Left lung (tissue), 4 donors: ENCODE measurements at regions not wholly inside any gene's neighbourhood (a gene's known extent, or its start where the extent isn't known, plus 50 kb on each side); places are given as distances from the start of the nearest gene placed in this dataset.
A peak's percentile ranks its signal among the peaks of the same experiment; 100 is the strongest.

ENCODE experiments used
- ATAC-seq: fragments of 200-7000 bp; cut with Tn5 transposase; one replicate; pipeline ENCODE4 v1.9.1; 2020; ENCODE audit warnings: moderate library complexity
- DNase-seq, 4 donors: peaks; one replicate each; pipeline ENCODE4 v3.0.0-alpha.2; 2013 to 2020
- H3K27ac ChIP-seq, 2 donors: fragments of 200-600 bp; sonication (generic) in 1 of 2; one replicate each; pipeline versions ENCODE4 v1.5.0 to v1.8.0; 2020 to 2021
- H3K27me3 ChIP-seq, 2 donors: fragments of 200-600 bp; sonication (generic) in 1 of 2; one replicate each; pipeline versions ENCODE4 v1.5.0 to v1.8.0; 2020 to 2021
- H3K36me3 ChIP-seq, 2 donors: fragments of 200-600 bp; sonication (generic) in 1 of 2; one replicate each; pipeline versions ENCODE4 v1.5.0 to v1.8.0; 2020 to 2021
- H3K4me1 ChIP-seq, 2 donors: fragments of 200-600 bp; one replicate each; pipeline ENCODE4 v1.8.0; 2021
- H3K4me3 ChIP-seq, 2 donors: fragments of 200-600 bp; sonication (generic) in 1 of 2; one replicate each; pipeline versions ENCODE4 v1.5.0 to v1.8.0; 2020 to 2021; ENCODE audit warnings: mild to moderate bottlenecking in 1 of 2
- H3K9me3 ChIP-seq, 2 donors: fragments of 200-600 bp; sonication (generic) in 1 of 2; one replicate each; pipeline versions ENCODE4 v1.5.0 to v1.8.0; 2020 to 2021
- intact Hi-C, 2 donors: fragments of 100-400 bp; cut with DNase I; formaldehyde crosslinking; loops; one replicate each; pipeline versions ENCODE4 v1.11.2 to v1.14.2; 2022
- TF ChIP-seq, protein P1 (sequence below), 2 donors: fragments of 200-600 bp; sonication (generic) in 1 of 2; IDR thresholded peaks; one replicate each; pipeline versions ENCODE4 v1.5.0 to v1.8.0; 2021; ENCODE audit warnings: antibody characterized with exemption in 2 of 2
- donor health status: DM: no; HTN: yes; CAD: no.
- donor health status: DM: no; HTN: no; CAD: no.

DNA sequence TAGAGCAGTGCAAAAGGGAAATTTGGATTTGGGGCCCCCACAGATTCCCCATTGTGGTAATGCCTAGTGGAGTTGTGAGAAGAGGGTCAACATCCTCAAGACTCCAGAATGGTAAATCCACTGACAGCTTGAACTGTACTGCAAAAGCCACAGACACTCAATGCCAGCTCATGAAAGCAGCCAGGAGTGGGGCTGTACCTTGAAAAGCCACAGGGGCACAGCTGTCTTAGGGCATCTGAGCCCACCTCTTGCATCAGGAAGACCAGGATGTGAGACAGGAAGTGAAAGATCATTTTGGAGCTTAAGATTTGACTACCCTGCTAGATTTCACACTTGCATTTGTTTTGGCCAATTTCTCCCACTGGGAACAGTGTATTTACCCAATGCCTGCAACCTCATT is 1548.9 kb upstream of the PCDH20 start:
- Histone ChIP-seq H3K27ac (no peak overlapping the region), H3K36me3 (no peaks in the 10 kb centered on the region), H3K27me3 (no peaks in the 10 kb centered on the region), H3K4me1 (no peaks in the 10 kb centered on the region), H3K9me3 (peaks cover 0 to 31% of the 10 kb centered on the region in 2 donors), H3K4me3 (no peak overlapping the region)
- intact Hi-C loops: no loop called here
- TF ChIP-seq, protein P1, sequence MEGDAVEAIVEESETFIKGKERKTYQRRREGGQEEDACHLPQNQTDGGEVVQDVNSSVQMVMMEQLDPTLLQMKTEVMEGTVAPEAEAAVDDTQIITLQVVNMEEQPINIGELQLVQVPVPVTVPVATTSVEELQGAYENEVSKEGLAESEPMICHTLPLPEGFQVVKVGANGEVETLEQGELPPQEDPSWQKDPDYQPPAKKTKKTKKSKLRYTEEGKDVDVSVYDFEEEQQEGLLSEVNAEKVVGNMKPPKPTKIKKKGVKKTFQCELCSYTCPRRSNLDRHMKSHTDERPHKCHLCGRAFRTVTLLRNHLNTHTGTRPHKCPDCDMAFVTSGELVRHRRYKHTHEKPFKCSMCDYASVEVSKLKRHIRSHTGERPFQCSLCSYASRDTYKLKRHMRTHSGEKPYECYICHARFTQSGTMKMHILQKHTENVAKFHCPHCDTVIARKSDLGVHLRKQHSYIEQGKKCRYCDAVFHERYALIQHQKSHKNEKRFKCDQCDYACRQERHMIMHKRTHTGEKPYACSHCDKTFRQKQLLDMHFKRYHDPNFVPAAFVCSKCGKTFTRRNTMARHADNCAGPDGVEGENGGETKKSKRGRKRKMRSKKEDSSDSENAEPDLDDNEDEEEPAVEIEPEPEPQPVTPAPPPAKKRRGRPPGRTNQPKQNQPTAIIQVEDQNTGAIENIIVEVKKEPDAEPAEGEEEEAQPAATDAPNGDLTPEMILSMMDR (IDR thresholded peaks at IDR 0.05): no peak
- ATAC-seq (no peak), DNase-seq (no peak)

DNA sequence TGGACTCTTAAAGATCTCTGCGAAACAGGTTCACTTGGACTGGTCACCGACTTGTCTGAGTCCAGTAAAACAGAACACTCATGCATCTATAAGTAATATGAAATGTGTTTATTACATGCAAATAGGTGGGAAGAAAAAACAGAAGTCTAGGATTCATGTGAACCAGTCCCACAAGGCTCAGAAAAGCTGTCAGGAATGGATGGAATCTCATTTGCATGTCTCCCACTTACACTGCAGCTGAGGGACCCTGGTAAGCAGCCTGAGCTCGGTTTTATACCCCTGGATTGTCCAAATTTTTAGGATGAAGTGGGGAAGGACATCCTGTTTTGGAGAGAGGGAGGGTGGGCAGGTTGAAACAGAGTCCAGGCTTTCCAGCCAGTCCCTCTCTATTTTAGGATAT is 1545.1 kb upstream of the PCDH20 start:
- Histone ChIP-seq H3K4me3 (no peak overlapping the region), H3K27ac (no peak overlapping the region), H3K27me3 (no peaks in the 10 kb centered on the region), H3K9me3 (peaks cover 0 to 16% of the 10 kb centered on the region in 2 donors), H3K36me3 (no peaks in the 10 kb centered on the region), H3K4me1 (no peaks in the 10 kb centered on the region)
- no peak for ATAC-seq
- intact Hi-C loops: no loop called here
- TF ChIP-seq, protein P1 (IDR thresholded peaks at IDR 0.05): no peak
- DNase-seq: no peak

DNA sequence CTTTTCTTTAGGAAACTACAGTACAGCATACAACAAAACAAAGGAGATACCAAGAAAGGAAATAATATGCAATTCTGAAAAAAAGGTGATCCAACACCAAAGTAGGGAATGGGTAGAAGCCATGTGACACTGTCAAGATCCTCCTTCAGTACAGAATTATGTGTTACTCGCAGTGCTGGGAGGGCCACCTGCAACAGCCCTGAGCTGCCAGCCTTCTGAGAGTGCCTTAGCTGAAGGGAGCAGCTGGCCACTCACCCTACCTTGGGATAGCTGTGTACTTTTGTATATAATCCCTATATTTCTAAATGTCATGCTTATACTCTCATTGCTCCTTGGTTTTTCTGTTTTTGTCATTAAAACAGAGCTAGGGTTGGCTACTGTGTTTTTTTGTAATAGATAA is 1518.2 kb upstream of the PCDH20 start:
- ATAC-seq: no peak
- intact Hi-C loops: no loop called here

DNA sequence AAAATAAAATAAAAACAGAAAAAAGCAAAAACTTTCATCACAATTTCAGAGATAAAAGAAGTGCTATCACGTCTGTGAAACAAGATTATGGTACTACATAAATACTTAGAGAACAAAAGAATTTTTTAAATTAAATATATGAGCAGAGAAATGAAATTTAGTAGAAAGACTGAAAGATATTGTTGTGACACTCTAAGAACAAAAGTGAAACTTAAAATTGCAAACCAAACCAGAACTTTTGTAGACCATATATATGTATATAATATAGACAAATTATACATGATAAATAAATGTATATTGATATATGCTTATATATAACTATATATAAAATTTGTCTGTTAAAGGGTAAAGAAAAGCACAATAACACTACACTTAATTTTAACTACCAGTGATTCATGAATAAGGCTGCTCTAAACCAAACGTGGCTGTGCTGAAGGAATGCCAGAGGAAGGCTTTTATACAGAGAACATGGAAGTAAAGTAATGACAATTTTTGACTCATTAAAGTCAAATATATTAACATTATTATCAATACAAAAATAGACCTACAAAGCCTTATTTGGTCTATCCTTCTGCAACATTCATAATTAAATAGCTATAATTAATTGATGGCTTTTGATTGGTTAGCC is 1516.7 kb upstream of the PCDH20 start:
- ATAC-seq (no peak), DNase-seq (no peak)
- intact Hi-C loops: no loop called here
- Histone ChIP-seq H3K9me3 (peaks cover 0 to 6% of the 10 kb centered on the region in 2 donors), H3K36me3 (no peaks in the 10 kb centered on the region), H3K4me1 (no peaks in the 10 kb centered on the region), H3K27ac (no peak overlapping the region), H3K27me3 (no peaks in the 10 kb centered on the region), H3K4me3 (no peak overlapping the region)
- TF ChIP-seq, protein P1 (IDR thresholded peaks at IDR 0.05): no peak

More for the DNA sequence above, 1518.2 kb upstream of the PCDH20 start:
- Histone ChIP-seq H3K36me3 (no peaks in the 10 kb centered on the region), H3K4me1 (no peaks in the 10 kb centered on the region), H3K27me3 (no peaks in the 10 kb centered on the region), H3K4me3 (no peak overlapping the region), H3K9me3 (no peaks in the 10 kb centered on the region), H3K27ac (no peak overlapping the region)
- TF ChIP-seq, protein P1 (IDR thresholded peaks at IDR 0.05): no peak
- DNase-seq: no peak

DNA sequence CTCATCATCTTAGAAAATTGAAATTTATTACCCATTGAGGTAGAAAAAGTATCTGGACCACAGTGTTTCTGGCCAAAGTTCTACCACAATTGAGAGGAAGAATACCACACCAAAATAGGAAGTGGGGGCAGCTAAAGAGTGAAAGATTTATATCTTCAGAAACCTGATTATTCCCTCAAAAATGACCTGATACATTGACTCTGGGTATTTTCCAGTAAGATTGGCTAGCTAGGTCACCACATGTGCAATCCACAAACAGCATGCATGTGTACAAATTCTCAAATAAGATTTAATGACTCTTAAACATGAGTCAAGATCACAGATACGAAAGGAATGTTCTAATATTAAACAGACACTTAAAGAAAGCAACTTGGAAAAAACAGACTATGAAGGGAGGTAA is 1516.2 kb upstream of the PCDH20 start:
- Histone ChIP-seq H3K36me3 (no peaks in the 10 kb centered on the region), H3K4me3 (no peak overlapping the region), H3K4me1 (no peaks in the 10 kb centered on the region), H3K27ac (no peak overlapping the region), H3K9me3 (peaks cover 0 to 6% of the 10 kb centered on the region in 2 donors), H3K27me3 (no peaks in the 10 kb centered on the region)
- intact Hi-C loops: no loop called here
- ATAC-seq (peak; percentile 71), DNase-seq (no peak)
- TF ChIP-seq, protein P1 (IDR thresholded peaks at IDR 0.05): no peak
